ENCODE measurements at regions not wholly inside any gene's neighbourhood (a gene's known extent, or its start where the extent isn't known, plus 50 kb on each side); places are given as distances from the start of the nearest gene placed in this dataset.

DNA sequence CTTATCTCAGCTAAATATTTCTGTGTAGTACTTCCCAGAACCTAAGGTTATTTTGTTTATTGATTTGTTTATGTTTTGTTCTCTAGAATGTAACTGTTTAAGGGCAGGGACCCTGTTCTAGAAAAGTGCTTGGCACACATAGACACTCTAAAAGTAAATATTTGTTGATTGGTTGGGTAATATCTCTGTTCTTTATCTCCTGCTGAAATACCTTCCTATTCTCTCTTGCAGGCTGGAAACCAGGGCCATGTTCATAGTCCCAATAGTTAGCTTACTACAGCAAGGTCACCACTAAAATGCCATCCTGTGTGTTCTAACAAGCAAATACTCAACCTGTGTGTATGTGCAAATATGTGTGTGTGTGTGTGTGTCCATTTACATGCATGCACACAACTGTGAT is 375.6 kb upstream of the MEIS1 start:
- no peak for TF ChIP-seq EZH2 (IDR thresholded peaks at IDR 0.05; ENCODE audit: borderline replicate concordance, low read depth, low read length, severe bottlenecking)
- TF ChIP-seq, protein P1, sequence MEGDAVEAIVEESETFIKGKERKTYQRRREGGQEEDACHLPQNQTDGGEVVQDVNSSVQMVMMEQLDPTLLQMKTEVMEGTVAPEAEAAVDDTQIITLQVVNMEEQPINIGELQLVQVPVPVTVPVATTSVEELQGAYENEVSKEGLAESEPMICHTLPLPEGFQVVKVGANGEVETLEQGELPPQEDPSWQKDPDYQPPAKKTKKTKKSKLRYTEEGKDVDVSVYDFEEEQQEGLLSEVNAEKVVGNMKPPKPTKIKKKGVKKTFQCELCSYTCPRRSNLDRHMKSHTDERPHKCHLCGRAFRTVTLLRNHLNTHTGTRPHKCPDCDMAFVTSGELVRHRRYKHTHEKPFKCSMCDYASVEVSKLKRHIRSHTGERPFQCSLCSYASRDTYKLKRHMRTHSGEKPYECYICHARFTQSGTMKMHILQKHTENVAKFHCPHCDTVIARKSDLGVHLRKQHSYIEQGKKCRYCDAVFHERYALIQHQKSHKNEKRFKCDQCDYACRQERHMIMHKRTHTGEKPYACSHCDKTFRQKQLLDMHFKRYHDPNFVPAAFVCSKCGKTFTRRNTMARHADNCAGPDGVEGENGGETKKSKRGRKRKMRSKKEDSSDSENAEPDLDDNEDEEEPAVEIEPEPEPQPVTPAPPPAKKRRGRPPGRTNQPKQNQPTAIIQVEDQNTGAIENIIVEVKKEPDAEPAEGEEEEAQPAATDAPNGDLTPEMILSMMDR (IDR thresholded peaks at IDR 0.05; ENCODE audit: borderline replicate concordance, extremely low read depth, low read length, poor library complexity, severe bottlenecking) = no peak
- ATAC-seq (ENCODE audit: insufficient read depth, low read depth) = no peak

DNA sequence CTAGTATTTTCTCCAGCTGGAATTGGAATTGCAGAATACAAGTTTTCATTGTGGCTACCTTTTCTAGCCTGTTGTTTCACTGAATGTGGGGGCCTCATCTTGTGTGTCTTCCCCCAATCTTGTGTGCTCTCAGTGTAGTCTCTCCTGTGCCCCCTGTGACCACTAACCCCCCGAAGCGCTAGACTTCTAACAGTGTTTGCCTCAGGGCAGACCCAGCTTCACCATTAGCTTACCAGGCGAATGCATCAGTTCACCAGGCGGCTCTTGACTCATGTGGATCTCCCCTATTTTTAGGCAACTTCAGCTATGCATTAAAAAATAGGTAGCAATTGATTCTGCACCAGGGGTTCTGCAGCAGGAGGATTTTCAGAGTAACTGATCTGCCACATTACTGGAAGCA is 376.2 kb upstream of the MEIS1 start:
- no peak for TF ChIP-seq EZH2 (IDR thresholded peaks at IDR 0.05; ENCODE audit: borderline replicate concordance, low read depth, low read length, severe bottlenecking)
- TF ChIP-seq, protein P1 (IDR thresholded peaks at IDR 0.05; ENCODE audit: borderline replicate concordance, extremely low read depth, low read length, poor library complexity, severe bottlenecking) = no peak
- H3K9me3 ChIP-seq (ENCODE audit: insufficient read depth, low read length, severe bottlenecking) = no peaks in the 10 kb centered on the region
- H4K20me1 ChIP-seq (ENCODE audit: insufficient read depth, low read length) = no peaks in the 10 kb centered on the region
- ATAC-seq (ENCODE audit: insufficient read depth, low read depth) (no peak), DNase-seq (no peak)
- H2AFZ ChIP-seq (ENCODE audit: low read depth, low read length) = no peak overlapping the region
- H3K4me3 ChIP-seq (ENCODE audit: low read depth in 1 of 2, low read length in 2 of 2) = no peak overlapping the region
- no peak overlapping the region for H3K4me2 ChIP-seq (ENCODE audit: insufficient read depth, low read length)
- no peaks in the 10 kb centered on the region for H3K27me3 ChIP-seq (ENCODE audit: insufficient read depth, low read length, poor library complexity)
- H3K27ac ChIP-seq (ENCODE audit: low read length) = no peak overlapping the region
- no peaks in the 10 kb centered on the region for H3K79me2 ChIP-seq (ENCODE audit: insufficient read depth, low read length)
- no peaks in the 10 kb centered on the region for H3K36me3 ChIP-seq (ENCODE audit: insufficient read depth, low read length)
- no peak overlapping the region for H3K9ac ChIP-seq (ENCODE audit: low read depth, low read length)
- no peaks in the 10 kb centered on the region for H3K4me1 ChIP-seq (ENCODE audit: insufficient read depth, low read length)

More for the DNA sequence above, 375.6 kb upstream of the MEIS1 start:
- Histone ChIP-seq H3K36me3 (ENCODE audit: insufficient read depth, low read length) (no peaks in the 10 kb centered on the region), H4K20me1 (ENCODE audit: insufficient read depth, low read length) (no peaks in the 10 kb centered on the region), H3K4me2 (ENCODE audit: insufficient read depth, low read length) (no peak overlapping the region), H3K4me3 (ENCODE audit: low read depth in 1 of 2, low read length in 2 of 2) (no peak overlapping the region), H3K9me3 (ENCODE audit: insufficient read depth, low read length, severe bottlenecking) (no peaks in the 10 kb centered on the region), H3K79me2 (ENCODE audit: insufficient read depth, low read length) (no peaks in the 10 kb centered on the region), H3K27me3 (ENCODE audit: insufficient read depth, low read length, poor library complexity) (peaks cover 3% of the 10 kb centered on the region), H3K4me1 (ENCODE audit: insufficient read depth, low read length) (no peaks in the 10 kb centered on the region), H3K27ac (ENCODE audit: low read length) (no peak overlapping the region), H2AFZ (ENCODE audit: low read depth, low read length) (no peak overlapping the region), H3K9ac (ENCODE audit: low read depth, low read length) (no peak overlapping the region)
- DNase-seq = no peak

DNA sequence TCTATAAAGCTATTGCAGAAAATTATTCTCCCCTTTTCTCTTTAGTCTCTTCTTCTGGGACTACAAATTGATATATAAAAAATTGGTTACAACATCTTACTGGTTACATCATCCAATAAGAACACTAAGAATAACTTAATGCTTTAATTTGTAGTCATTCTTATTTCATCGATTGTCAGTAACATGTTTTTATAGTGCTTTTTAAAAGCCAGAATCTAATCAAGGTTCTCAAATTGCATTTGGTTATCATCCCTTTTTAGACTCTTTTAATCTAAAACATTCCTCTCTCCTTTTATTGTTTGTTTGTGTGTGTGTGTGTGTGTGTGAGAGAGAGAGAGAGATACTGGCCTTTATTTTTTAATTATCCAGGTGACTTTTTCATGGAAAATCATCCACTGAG is 377.1 kb upstream of the MEIS1 start:
- DNase-seq = no peak
- Histone ChIP-seq H4K20me1 (ENCODE audit: insufficient read depth, low read length) (no peaks in the 10 kb centered on the region), H3K4me2 (ENCODE audit: insufficient read depth, low read length) (no peak overlapping the region), H3K27me3 (ENCODE audit: insufficient read depth, low read length, poor library complexity) (peaks cover 3% of the 10 kb centered on the region), H3K9me3 (ENCODE audit: insufficient read depth, low read length, severe bottlenecking) (no peaks in the 10 kb centered on the region), H3K27ac (ENCODE audit: low read length) (no peak overlapping the region), H3K4me1 (ENCODE audit: insufficient read depth, low read length) (no peaks in the 10 kb centered on the region), H2AFZ (ENCODE audit: low read depth, low read length) (no peak overlapping the region), H3K36me3 (ENCODE audit: insufficient read depth, low read length) (no peaks in the 10 kb centered on the region), H3K4me3 (ENCODE audit: low read depth in 1 of 2, low read length in 2 of 2) (no peak overlapping the region), H3K9ac (ENCODE audit: low read depth, low read length) (no peak overlapping the region), H3K79me2 (ENCODE audit: insufficient read depth, low read length) (no peaks in the 10 kb centered on the region)
- TF ChIP-seq EZH2 (IDR thresholded peaks at IDR 0.05; ENCODE audit: borderline replicate concordance, low read depth, low read length, severe bottlenecking) = no peak
- TF ChIP-seq, protein P1 (IDR thresholded peaks at IDR 0.05; ENCODE audit: borderline replicate concordance, extremely low read depth, low read length, poor library complexity, severe bottlenecking) = no peak
- no peak for ATAC-seq (ENCODE audit: insufficient read depth, low read depth)

DNA sequence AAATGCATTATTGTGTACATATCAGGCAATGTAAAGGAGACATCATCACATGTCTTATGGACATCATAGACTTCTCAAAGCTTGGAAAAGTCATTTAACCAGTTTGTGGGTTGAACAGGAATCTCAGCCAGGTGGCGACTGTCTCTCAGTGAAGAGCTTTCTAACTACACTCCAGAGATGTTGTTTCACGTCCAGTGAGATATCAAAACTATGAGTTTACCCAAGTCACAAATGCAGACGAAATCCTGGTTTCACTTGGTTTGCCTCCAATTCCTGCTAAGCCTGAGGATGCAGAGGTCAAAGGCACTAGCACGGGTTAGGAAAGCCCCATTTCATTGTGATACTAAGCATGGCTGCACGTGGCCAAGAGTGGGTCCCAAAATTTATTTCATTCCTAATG is 384.5 kb upstream of the MEIS1 start:
- Histone ChIP-seq H3K4me3 (ENCODE audit: low read depth in 1 of 2, low read length in 2 of 2) (no peak overlapping the region), H3K4me1 (ENCODE audit: insufficient read depth, low read length) (no peaks in the 10 kb centered on the region), H3K9ac (ENCODE audit: low read depth, low read length) (no peak overlapping the region), H3K4me2 (ENCODE audit: insufficient read depth, low read length) (no peak overlapping the region), H3K27me3 (ENCODE audit: insufficient read depth, low read length, poor library complexity) (peaks cover 10% of the 10 kb centered on the region), H3K27ac (ENCODE audit: low read length) (no peak overlapping the region), H3K79me2 (ENCODE audit: insufficient read depth, low read length) (no peaks in the 10 kb centered on the region), H2AFZ (ENCODE audit: low read depth, low read length) (no peak overlapping the region), H3K36me3 (ENCODE audit: insufficient read depth, low read length) (no peaks in the 10 kb centered on the region), H4K20me1 (ENCODE audit: insufficient read depth, low read length) (no peaks in the 10 kb centered on the region), H3K9me3 (ENCODE audit: insufficient read depth, low read length, severe bottlenecking) (no peaks in the 10 kb centered on the region)
- TF ChIP-seq EZH2 (IDR thresholded peaks at IDR 0.05; ENCODE audit: borderline replicate concordance, low read depth, low read length, severe bottlenecking) = no peak
- DNase-seq = no peak
- no peak for ATAC-seq (ENCODE audit: insufficient read depth, low read depth)
